ENCODE measurements at regions not wholly inside any gene's neighbourhood (a gene's known extent, or its start where the extent isn't known, plus 50 kb on each side); places are given as distances from the start of the nearest gene placed in this dataset.

- in situ Hi-C loops (cut with HindIII; ENCODE audit: low sequenced_read_pairs), result no loop called here
Measured at GRCh38 chr1:8171751-8172464, 145.8 kb upstream of the ERRFI1 start.

- in situ Hi-C loops (cut with HindIII; ENCODE audit: low sequenced_read_pairs), result no loop called here
Measured at GRCh38 chr1:8170059-8170835, 144.1 kb upstream of the ERRFI1 start.

GRCh38 chr1:8169364-8170058, 143.4 kb upstream of the ERRFI1 start:
- in situ Hi-C loops (cut with HindIII; ENCODE audit: low sequenced_read_pairs), result loop anchor here (5.0 kb wide), 2 partner anchors 72 to 157 kb away; no protein-coding TSS in a partner anchor

GRCh38 chr1:8167936-8168335, 141.8 kb upstream of the ERRFI1 start:
- in situ Hi-C loops (cut with HindIII; ENCODE audit: low sequenced_read_pairs), result loop anchor here (5.0 kb wide), 2 partner anchors 71 to 156 kb away; no protein-coding TSS in a partner anchor

GRCh38 chr1:8166406-8166805, 140.3 kb upstream of the ERRFI1 start:
- in situ Hi-C loops (cut with HindIII; ENCODE audit: low sequenced_read_pairs), result loop anchor here (5.0 kb wide), 2 partner anchors 69 to 154 kb away; no protein-coding TSS in a partner anchor

GRCh38 chr1:8165595-8166360, 139.7 kb upstream of the ERRFI1 start:
- in situ Hi-C loops (cut with HindIII; ENCODE audit: low sequenced_read_pairs), result loop anchor here (5.0 kb wide), 2 partner anchors 68 to 153 kb away; no protein-coding TSS in a partner anchor

- in situ Hi-C loops (cut with HindIII; ENCODE audit: low sequenced_read_pairs), result loop anchor here (5.0 kb wide), 2 partner anchors 67 to 152 kb away; no protein-coding TSS in a partner anchor
Measured at GRCh38 chr1:8164670-8165069, 138.6 kb upstream of the ERRFI1 start.

GRCh38 chr1:8163039-8163438, 136.9 kb upstream of the ERRFI1 start:
- in situ Hi-C loops (cut with HindIII; ENCODE audit: low sequenced_read_pairs), result no loop called here

GRCh38 chr1:8162168-8162567, 136.1 kb upstream of the ERRFI1 start:
- in situ Hi-C loops (cut with HindIII; ENCODE audit: low sequenced_read_pairs), result no loop called here

GRCh38 chr1:8161546-8162105, 135.5 kb upstream of the ERRFI1 start:
- in situ Hi-C loops (cut with HindIII; ENCODE audit: low sequenced_read_pairs), result no loop called here

- in situ Hi-C loops (cut with HindIII; ENCODE audit: low sequenced_read_pairs), result no loop called here
Measured at GRCh38 chr1:8159470-8160024, 133.4 kb upstream of the ERRFI1 start.

GRCh38 chr1:8158995-8159394, 132.9 kb upstream of the ERRFI1 start:
- in situ Hi-C loops (cut with HindIII; ENCODE audit: low sequenced_read_pairs), result no loop called here

- in situ Hi-C loops (cut with HindIII; ENCODE audit: low sequenced_read_pairs), result no loop called here
Measured at GRCh38 chr1:8157765-8158164, 131.7 kb upstream of the ERRFI1 start.

GRCh38 chr1:8155528-8156186, 129.5 kb upstream of the ERRFI1 start:
- in situ Hi-C loops (cut with HindIII; ENCODE audit: low sequenced_read_pairs), result no loop called here

- in situ Hi-C loops (cut with HindIII; ENCODE audit: low sequenced_read_pairs), result no loop called here
Measured at GRCh38 chr1:8154621-8155052, 128.5 kb upstream of the ERRFI1 start.

- in situ Hi-C loops (cut with HindIII; ENCODE audit: low sequenced_read_pairs), result no loop called here
Measured at GRCh38 chr1:8153961-8154360, 127.9 kb upstream of the ERRFI1 start.

GRCh38 chr1:8152731-8153702, 126.9 kb upstream of the ERRFI1 start:
- in situ Hi-C loops (cut with HindIII; ENCODE audit: low sequenced_read_pairs), result no loop called here

- in situ Hi-C loops (cut with HindIII; ENCODE audit: low sequenced_read_pairs), result no loop called here
Measured at GRCh38 chr1:8151647-8152046, 125.5 kb upstream of the ERRFI1 start.
